Neural progenitor cell (in vitro differentiated cells): ENCODE measurements at regions not wholly inside any gene's neighbourhood (a gene's known extent, or its start where the extent isn't known, plus 50 kb on each side); places are given as distances from the start of the nearest gene placed in this dataset.
"Not testable (repeated sequence)": the region's sequence is repeated elsewhere in the genome, so short reads cannot be mapped to it uniquely, and the experiment has no call there.

ENCODE experiments used
- DNase-seq: peaks from one replicate; pipeline ENCODE4 v3.0.0-alpha.2; 2016; ENCODE audit warnings: low spot score
- H2AFZ ChIP-seq: fragments of 200-600 bp; sonication (generic); replicated peaks from 2 replicates; pipeline ENCODE4 v1.6.1; 2016; ENCODE audit warnings: antibody characterized with exemption
- H3F3A ChIP-seq: fragments of 200-600 bp; sonication (generic); 2 replicates; pipeline ENCODE4 v1.6.1; 2016; ENCODE audit warnings: antibody characterized with exemption, low read depth
- H3K27ac ChIP-seq: fragments of 200-600 bp; sonication (generic); 2 replicates; pipeline ENCODE4 v1.5.1; 2016; ENCODE audit warnings: mild to moderate bottlenecking
- H3K27me3 ChIP-seq: fragments of 200-600 bp; sonication (generic); 2 replicates; pipeline ENCODE4 v1.6.1; 2016; ENCODE audit warnings: mild to moderate bottlenecking, moderate library complexity
- H3K36me3 ChIP-seq: fragments of 200-600 bp; sonication (generic); 2 replicates; pipeline ENCODE4 v1.5.1; 2016
- H3K4me1 ChIP-seq: fragments of 200-600 bp; sonication (generic); 2 replicates; pipeline ENCODE4 v1.6.1; 2016; ENCODE audit warnings: mixed run types
- H3K4me2 ChIP-seq: fragments of 200-600 bp; sonication (generic); 2 replicates; pipeline ENCODE4 v1.6.1; 2016
- H3K4me3 ChIP-seq: fragments of 200-600 bp; sonication (generic); 2 replicates; pipeline ENCODE4 v1.5.1; 2016
- H3K79me2 ChIP-seq: fragments of 200-600 bp; sonication (generic); 2 replicates; pipeline ENCODE4 v1.6.1; 2016; ENCODE audit warnings: low read depth
- H3K9ac ChIP-seq: fragments of 200-600 bp; sonication (generic); 2 replicates; pipeline ENCODE4 v1.6.1; 2016
- H3K9me3 ChIP-seq: fragments of 200-600 bp; sonication (generic); 2 replicates; pipeline ENCODE4 v1.5.1; 2016; ENCODE audit warnings: low read depth
- H4K20me1 ChIP-seq: fragments of 200-600 bp; sonication (generic); 2 replicates; pipeline ENCODE4 v1.6.1; 2016; ENCODE audit warnings: low read depth
- H3K27ac Mint-ChIP-seq: 3 replicates; pipeline ENCODE4 v1.8.0; 2021; ENCODE audit warnings: mixed read lengths
- H3K27me3 Mint-ChIP-seq: 2 replicates; pipeline ENCODE4 v1.8.0; 2022; ENCODE audit warnings: low read depth, mild to moderate bottlenecking, inconsistent platforms, moderate library complexity, mixed read lengths; ENCODE audit not compliant: insufficient read depth
- H3K36me3 Mint-ChIP-seq: 3 replicates; pipeline ENCODE4 v1.8.0; 2021; ENCODE audit warnings: mixed read lengths
- H3K4me1 Mint-ChIP-seq: 3 replicates; pipeline ENCODE4 v1.8.0; 2021; ENCODE audit warnings: mixed read lengths
- H3K4me3 Mint-ChIP-seq: 3 replicates; pipeline ENCODE4 v1.8.0; 2021; ENCODE audit warnings: mild to moderate bottlenecking, moderate library complexity, mixed read lengths
- H3K9me3 Mint-ChIP-seq: 3 replicates; pipeline ENCODE4 v1.8.0; 2020; ENCODE audit warnings: mixed read lengths
- CTCF ChIP-seq: fragments of 200-600 bp; sonication (generic); IDR thresholded peaks from 2 replicates; pipeline ENCODE4 v1.5.1; 2017; ENCODE audit warnings: antibody characterized with exemption, mild to moderate bottlenecking
- EZH2 ChIP-seq: fragments of 200-600 bp; sonication (generic); IDR thresholded peaks from 2 replicates; pipeline ENCODE4 v1.6.1; 2017; ENCODE audit warnings: antibody characterized with exemption, mild to moderate bottlenecking, moderate library complexity
- EZH2phosphoT487 ChIP-seq: fragments of 200-600 bp; sonication (generic); IDR thresholded peaks from 2 replicates; pipeline ENCODE4 v1.6.1; 2017; ENCODE audit warnings: antibody characterized with exemption

DNA sequence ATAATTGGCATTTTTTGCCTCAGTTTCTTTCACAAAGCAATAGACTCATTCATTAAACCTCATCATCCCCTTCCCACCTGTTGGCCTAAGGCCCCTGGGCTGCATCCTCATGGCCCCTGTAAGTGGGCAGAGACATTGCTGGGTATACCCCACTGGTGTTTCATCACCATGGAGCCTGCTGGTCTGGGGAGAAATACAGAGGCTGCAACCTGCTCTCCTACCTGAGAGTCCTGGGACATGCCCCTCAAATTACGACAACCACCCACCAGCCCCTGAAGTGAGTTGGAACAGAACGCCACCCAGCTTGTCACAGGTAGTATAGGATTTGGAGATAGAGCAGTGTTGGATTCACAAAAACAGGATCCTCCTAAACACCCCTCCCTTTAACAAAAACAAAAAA is 190.8 kb downstream of the ANKRD60 start:
- Histone ChIP-seq H3K36me3 (no peaks in the 10 kb centered on the region), H3K27ac (no peak overlapping the region), H3K9me3 (no peaks in the 10 kb centered on the region), H3K4me3 (no peak overlapping the region), H3K27me3 (no peaks in the 10 kb centered on the region), H3K9ac (no peak overlapping the region), H2AFZ (no peak overlapping the region), H3F3A (no peaks in the 10 kb centered on the region), H3K4me2 (no peak overlapping the region), H3K4me1 (peaks cover 6% of the 10 kb centered on the region), H3K79me2 (no peaks in the 10 kb centered on the region), H4K20me1 (no peaks in the 10 kb centered on the region)
- Mint-ChIP-seq H3K27ac (no peak overlapping the region), H3K4me3 (no peak overlapping the region), H3K4me1 (peaks cover 25% of the 10 kb centered on the region), H3K27me3 (peaks cover 14% of the 10 kb centered on the region), H3K36me3 (no peaks in the 10 kb centered on the region), H3K9me3 (no peaks in the 10 kb centered on the region)
- TF ChIP-seq EZH2 = no peak
- no peak for TF ChIP-seq EZH2phosphoT487
- TF ChIP-seq CTCF = no peak
- no peak for DNase-seq

DNA sequence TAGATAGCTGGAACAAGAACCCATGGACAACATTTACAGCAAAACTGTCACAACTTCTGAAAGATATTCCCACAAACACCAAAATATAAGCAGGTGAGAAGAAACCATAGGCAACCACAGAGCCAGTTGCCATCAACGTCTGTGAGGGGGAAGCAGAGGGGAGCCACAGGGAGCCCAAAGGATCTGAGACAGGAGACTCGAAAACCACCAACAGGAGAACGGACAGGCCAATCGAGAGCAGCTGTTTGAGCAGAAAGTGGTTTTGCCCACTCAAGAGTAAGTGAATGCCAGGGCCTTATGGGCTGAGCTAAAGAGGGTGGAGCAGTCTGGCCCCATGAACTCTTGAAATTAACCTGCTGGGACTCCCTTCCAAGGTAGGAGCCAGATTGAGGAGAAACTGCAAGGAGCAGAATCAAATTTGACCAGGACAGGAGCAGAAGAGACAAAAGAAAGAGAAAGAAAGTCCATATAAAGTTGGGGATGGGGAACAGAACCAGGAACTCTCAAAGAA is 195.4 kb downstream of the ANKRD60 start:
- no peak overlapping the region for H3K4me3 ChIP-seq
- Mint-ChIP-seq H3K36me3 (no peaks in the 10 kb centered on the region), H3K27me3 (peaks cover 5% of the 10 kb centered on the region), H3K4me3 (no peak overlapping the region), H3K27ac (no peak overlapping the region), H3K9me3 (no peaks in the 10 kb centered on the region), H3K4me1 (no peaks in the 10 kb centered on the region)
- no peak overlapping the region for H3K27ac ChIP-seq
- no peak for DNase-seq
- H3K9me3 ChIP-seq = no peaks in the 10 kb centered on the region
- no peaks in the 10 kb centered on the region for H3K27me3 ChIP-seq
- H3K4me2 ChIP-seq = no peak overlapping the region
- no peaks in the 10 kb centered on the region for H3F3A ChIP-seq
- TF ChIP-seq CTCF (no peak), EZH2phosphoT487 (no peak), EZH2 (no peak)
- H3K9ac ChIP-seq = no peak overlapping the region
- H3K36me3 ChIP-seq = no peaks in the 10 kb centered on the region
- H2AFZ ChIP-seq = no peak overlapping the region
- H4K20me1 ChIP-seq = no peaks in the 10 kb centered on the region
- no peaks in the 10 kb centered on the region for H3K79me2 ChIP-seq
- H3K4me1 ChIP-seq = no peaks in the 10 kb centered on the region

DNA sequence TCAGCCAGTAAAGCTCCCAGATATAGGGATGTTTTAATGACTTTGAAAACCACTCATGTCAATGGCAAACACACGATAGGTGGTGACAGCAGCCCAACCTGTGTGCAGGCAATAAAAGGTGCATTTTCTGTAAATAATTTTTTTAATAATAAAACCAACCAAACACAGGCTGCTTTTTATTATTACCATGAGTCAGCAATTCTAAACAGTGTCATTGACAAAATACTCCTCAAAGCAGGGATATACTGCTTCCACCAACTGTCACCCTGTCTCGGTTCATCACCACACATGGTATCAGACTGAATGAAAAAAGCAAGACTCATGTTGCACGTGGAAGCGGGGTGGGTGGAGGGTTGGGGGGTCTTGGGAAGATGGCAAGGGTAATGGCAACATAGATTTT is 195.9 kb downstream of the ANKRD60 start:
- H3K27ac Mint-ChIP-seq = no peak overlapping the region

GRCh38 chr20:58031350-58031749 is 197.1 kb downstream of the ANKRD60 start:
- not testable (repeated sequence) for H3K36me3 ChIP-seq, H3F3A ChIP-seq, DNase-seq, H2AFZ ChIP-seq, H3K9me3 ChIP-seq, H3K4me2 ChIP-seq, H3K9me3 Mint-ChIP-seq, H3K27me3 ChIP-seq, H3K27ac ChIP-seq, H3K36me3 Mint-ChIP-seq, H3K4me3 Mint-ChIP-seq, H3K9ac ChIP-seq, H3K4me3 ChIP-seq, H3K4me1 ChIP-seq, H3K4me1 Mint-ChIP-seq, H3K79me2 ChIP-seq, H4K20me1 ChIP-seq, H3K27me3 Mint-ChIP-seq, H3K27ac Mint-ChIP-seq

More for the DNA sequence above, 195.9 kb downstream of the ANKRD60 start:
- no peak overlapping the region for H3K4me3 Mint-ChIP-seq
- no peak overlapping the region for H2AFZ ChIP-seq
- H3K9me3 ChIP-seq = no peaks in the 10 kb centered on the region
- H3K4me3 ChIP-seq = no peak overlapping the region
- no peaks in the 10 kb centered on the region for H3K79me2 ChIP-seq
- H3K36me3 ChIP-seq = no peaks in the 10 kb centered on the region
- peaks cover 5% of the 10 kb centered on the region for H3K27me3 Mint-ChIP-seq
- H4K20me1 ChIP-seq = no peaks in the 10 kb centered on the region
- H3K9ac ChIP-seq = no peak overlapping the region
- no peak overlapping the region for H3K4me2 ChIP-seq
- no peak for DNase-seq
- no peaks in the 10 kb centered on the region for H3K27me3 ChIP-seq
- TF ChIP-seq EZH2phosphoT487 (no peak), CTCF (no peak), EZH2 (no peak)
- H3F3A ChIP-seq = no peaks in the 10 kb centered on the region
- H3K9me3 Mint-ChIP-seq = no peaks in the 10 kb centered on the region
- H3K4me1 Mint-ChIP-seq = no peaks in the 10 kb centered on the region
- H3K36me3 Mint-ChIP-seq = no peaks in the 10 kb centered on the region
- no peak overlapping the region for H3K27ac ChIP-seq
- H3K4me1 ChIP-seq = no peaks in the 10 kb centered on the region
